Mucosa of descending colon (tissue), 3 donors: ENCODE measurements at regions not wholly inside any gene's neighbourhood (a gene's known extent, or its start where the extent isn't known, plus 50 kb on each side); places are given as distances from the start of the nearest gene placed in this dataset.

ENCODE experiments used
- ATAC-seq: fragments of 200-7000 bp; cut with Tn5 transposase; one replicate; pipeline ENCODE4 v1.9.1; 2020; ENCODE audit warnings: mild to moderate bottlenecking, moderate library complexity
- DNase-seq, 3 donors: peaks; one replicate each; pipeline ENCODE4 v3.0.0-alpha.2; 2020
- H3K36me3 ChIP-seq: fragments of 200-600 bp; one replicate; pipeline ENCODE4 v1.8.0; 2021; ENCODE audit warnings: low read depth, mild to moderate bottlenecking
- H3K4me1 ChIP-seq: fragments of 200-600 bp; one replicate; pipeline ENCODE4 v1.8.0; 2021; ENCODE audit warnings: low read depth, mild to moderate bottlenecking
- H3K4me3 ChIP-seq: fragments of 200-600 bp; one replicate; pipeline ENCODE4 v1.8.0; 2021; ENCODE audit warnings: mild to moderate bottlenecking
- H3K9me3 ChIP-seq: fragments of 200-600 bp; one replicate; pipeline ENCODE4 v1.8.0; 2021; ENCODE audit warnings: mild to moderate bottlenecking
- intact Hi-C, 2 donors: fragments of 100-400 bp; cut with DNase I in 1 of 2; cut with micrococcal nuclease in 1 of 2; formaldehyde crosslinking; loops; one replicate each; pipeline versions ENCODE4 v1.11.0 to v1.11.1; 2022; cut with DNase I, micrococcal nuclease
- TF ChIP-seq, protein P1 (sequence below): fragments of 200-600 bp; IDR thresholded peaks from one replicate; pipeline ENCODE4 v1.8.0; 2022; ENCODE audit warnings: antibody characterized with exemption, mild to moderate bottlenecking
- donor health status: DM: no; HTN: no; CAD: no; lungs with moderate emphysema.
- donor health status: DM: no; HTN: no; CAD: no.
- donor health status: DM: no; HTN: yes; CAD: no.

GRCh38 chr2:16378031-16378430, 287.6 kb downstream of the CYRIA start:
- TF ChIP-seq, protein P1, sequence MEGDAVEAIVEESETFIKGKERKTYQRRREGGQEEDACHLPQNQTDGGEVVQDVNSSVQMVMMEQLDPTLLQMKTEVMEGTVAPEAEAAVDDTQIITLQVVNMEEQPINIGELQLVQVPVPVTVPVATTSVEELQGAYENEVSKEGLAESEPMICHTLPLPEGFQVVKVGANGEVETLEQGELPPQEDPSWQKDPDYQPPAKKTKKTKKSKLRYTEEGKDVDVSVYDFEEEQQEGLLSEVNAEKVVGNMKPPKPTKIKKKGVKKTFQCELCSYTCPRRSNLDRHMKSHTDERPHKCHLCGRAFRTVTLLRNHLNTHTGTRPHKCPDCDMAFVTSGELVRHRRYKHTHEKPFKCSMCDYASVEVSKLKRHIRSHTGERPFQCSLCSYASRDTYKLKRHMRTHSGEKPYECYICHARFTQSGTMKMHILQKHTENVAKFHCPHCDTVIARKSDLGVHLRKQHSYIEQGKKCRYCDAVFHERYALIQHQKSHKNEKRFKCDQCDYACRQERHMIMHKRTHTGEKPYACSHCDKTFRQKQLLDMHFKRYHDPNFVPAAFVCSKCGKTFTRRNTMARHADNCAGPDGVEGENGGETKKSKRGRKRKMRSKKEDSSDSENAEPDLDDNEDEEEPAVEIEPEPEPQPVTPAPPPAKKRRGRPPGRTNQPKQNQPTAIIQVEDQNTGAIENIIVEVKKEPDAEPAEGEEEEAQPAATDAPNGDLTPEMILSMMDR: no peak
- no peaks in the 10 kb centered on the region for H3K9me3 ChIP-seq
- ATAC-seq (no peak), DNase-seq (no peak)
- intact Hi-C loops: no loop called here
- H3K4me1 ChIP-seq: no peaks in the 10 kb centered on the region
- no peak overlapping the region for H3K4me3 ChIP-seq
- no peaks in the 10 kb centered on the region for H3K36me3 ChIP-seq

DNA sequence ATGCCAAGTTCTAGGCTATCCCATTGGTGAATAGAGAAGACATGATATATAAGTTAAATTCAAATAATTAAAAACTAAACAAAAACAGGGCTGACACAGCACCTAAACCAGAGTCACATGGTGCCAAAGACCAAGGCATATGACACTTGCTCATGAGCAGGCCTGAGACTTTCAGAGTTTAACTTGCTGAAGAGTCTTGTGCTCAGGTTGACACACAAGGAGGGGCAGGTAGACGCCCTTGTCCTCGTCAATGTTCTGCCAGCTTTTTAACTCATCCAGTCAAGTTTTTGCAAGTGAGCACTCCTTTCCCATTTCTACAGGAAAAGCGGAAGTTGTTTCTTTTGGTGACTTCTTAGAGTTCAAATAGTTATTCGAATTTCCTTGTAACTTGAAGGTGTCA, 289.7 kb downstream of the CYRIA start:
- Histone ChIP-seq H3K9me3 (no peaks in the 10 kb centered on the region), H3K4me3 (no peak overlapping the region), H3K4me1 (no peaks in the 10 kb centered on the region), H3K36me3 (no peaks in the 10 kb centered on the region)
- TF ChIP-seq, protein P1: no peak
- DNase-seq: no peak
- intact Hi-C loops: no loop called here
- no peak for ATAC-seq

DNA sequence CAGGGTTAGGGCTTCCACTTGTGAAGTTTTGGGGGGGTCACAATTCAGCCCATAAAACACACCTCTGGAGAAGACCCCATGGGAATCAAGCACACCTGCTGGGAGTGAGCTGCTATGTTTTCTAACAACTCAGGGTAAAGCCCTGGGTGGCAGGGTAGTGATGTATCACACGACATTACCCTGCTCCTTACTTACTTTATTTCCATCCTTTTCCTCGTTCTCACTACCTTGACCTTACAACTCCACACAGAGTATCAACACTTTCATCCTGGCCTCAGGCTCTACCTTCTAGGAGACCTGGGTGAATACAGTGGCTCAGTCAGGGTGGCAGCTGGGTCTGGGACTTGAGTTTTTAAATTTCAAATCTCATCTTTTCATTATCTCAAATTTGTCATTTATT, 290.3 kb downstream of the CYRIA start:
- intact Hi-C loops: no loop called here
- Histone ChIP-seq H3K36me3 (no peaks in the 10 kb centered on the region), H3K9me3 (no peaks in the 10 kb centered on the region), H3K4me3 (no peak overlapping the region), H3K4me1 (no peaks in the 10 kb centered on the region)
- TF ChIP-seq, protein P1: no peak
- ATAC-seq (no peak), DNase-seq (no peak)

GRCh38 chr2:16374671-16375070, 291.0 kb downstream of the CYRIA start:
- Histone ChIP-seq H3K4me1 (no peaks in the 10 kb centered on the region), H3K4me3 (no peak overlapping the region), H3K9me3 (no peaks in the 10 kb centered on the region), H3K36me3 (no peaks in the 10 kb centered on the region)
- intact Hi-C loops: no loop called here
- DNase-seq (no peak), ATAC-seq (no peak)
- TF ChIP-seq, protein P1: no peak

DNA sequence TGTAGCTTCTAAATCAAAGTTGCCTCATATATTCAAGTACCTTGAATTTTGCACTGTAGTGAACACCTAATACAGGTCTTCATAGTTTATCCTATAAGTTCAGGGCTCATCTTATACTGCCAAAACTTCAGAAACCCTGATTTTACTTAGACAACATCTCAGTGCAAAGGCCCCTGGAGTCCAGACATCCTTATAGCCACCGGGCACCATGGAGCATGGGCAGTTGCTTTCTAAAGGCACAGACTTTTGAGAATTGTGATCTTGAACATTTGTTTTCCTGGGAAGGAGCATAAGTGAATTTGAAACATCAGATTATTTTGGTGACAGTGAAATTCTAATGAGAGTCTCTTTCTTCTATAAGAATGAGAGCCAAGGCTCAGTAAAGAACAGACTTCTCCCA, 292.3 kb downstream of the CYRIA start:
- ATAC-seq: no peak
- intact Hi-C loops: no loop called here

DNA sequence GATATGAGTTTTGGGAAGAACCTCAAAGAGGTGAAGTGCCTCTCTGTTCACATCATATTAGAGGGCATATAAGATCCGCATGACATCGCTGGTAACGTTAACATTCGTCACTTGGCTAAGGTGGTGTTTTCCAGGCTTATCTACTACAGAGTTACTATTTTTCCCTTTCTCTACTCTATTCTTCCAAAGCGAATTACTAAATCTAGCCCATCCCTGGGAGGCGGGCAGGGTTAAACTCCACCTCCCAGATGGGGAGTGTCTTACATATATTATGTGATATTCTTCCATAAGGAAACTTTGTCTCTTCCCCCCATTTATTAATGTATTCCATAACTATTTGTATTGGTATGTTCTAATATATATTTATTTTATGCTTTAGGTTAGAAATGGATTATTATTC, 293.9 kb downstream of the CYRIA start:
- H3K4me1 ChIP-seq: no peaks in the 10 kb centered on the region
- TF ChIP-seq, protein P1: no peak
- no peak for ATAC-seq

More for the DNA sequence above, 292.3 kb downstream of the CYRIA start:
- H3K4me3 ChIP-seq: no peak overlapping the region
- TF ChIP-seq, protein P1: no peak
- no peaks in the 10 kb centered on the region for H3K4me1 ChIP-seq
- no peak for DNase-seq
- no peaks in the 10 kb centered on the region for H3K9me3 ChIP-seq
- H3K36me3 ChIP-seq: no peaks in the 10 kb centered on the region

More for the DNA sequence above, 293.9 kb downstream of the CYRIA start:
- intact Hi-C loops: no loop called here
- H3K9me3 ChIP-seq: no peaks in the 10 kb centered on the region
- no peak for DNase-seq
- H3K4me3 ChIP-seq: no peak overlapping the region
- no peaks in the 10 kb centered on the region for H3K36me3 ChIP-seq
